ENCODE measurements at regions not wholly inside any gene's neighbourhood (a gene's known extent, or its start where the extent isn't known, plus 50 kb on each side); places are given as distances from the start of the nearest gene placed in this dataset.

GRCh38 chr2:35168351-35168750, 1187.2 kb upstream of the CRIM1 start:
- Mint-ChIP-seq H3K9me3 (no peaks in the 10 kb centered on the region), H3K27me3 (ENCODE audit: low read depth in 3 of 3) (no peaks in the 10 kb centered on the region), H3K27ac (no peak overlapping the region), H3K4me3 (no peak overlapping the region), H3K36me3 (no peaks in the 10 kb centered on the region), H3K4me1 (no peaks in the 10 kb centered on the region)
- no peaks in the 10 kb centered on the region for H3K36me3 ChIP-seq (replicated peaks in 1 of 2; ENCODE audit: control insufficient read depth in 1 of 2, insufficient read depth in 2 of 2, low read length in 2 of 2)
- intact Hi-C loops (cut with micrococcal nuclease), result no loop called here
- TF ChIP-seq CTCF (IDR thresholded peaks at IDR 0.05), result no peak
- H3K4me1 ChIP-seq (ENCODE audit: control insufficient read depth in 1 of 2, insufficient read depth in 2 of 2, low read length in 2 of 2), result no peaks in the 10 kb centered on the region
- no peaks in the 10 kb centered on the region for H3K27me3 ChIP-seq (ENCODE audit: control insufficient read depth in 2 of 2, insufficient read depth in 2 of 2, low read length in 2 of 2)
- no peak overlapping the region for H3K4me3 ChIP-seq (replicated peaks in 1 of 3; ENCODE audit: low read depth in 2 of 3, low read length in 3 of 3)
- no peak for DNase-seq
- no peak overlapping the region for H2AFZ ChIP-seq (ENCODE audit: insufficient read depth, low read depth, low read length, poor library complexity, severe bottlenecking)
- H3K27ac ChIP-seq (ENCODE audit: low read depth in 1 of 2, low read length in 2 of 2), result no peak overlapping the region
- H3K9me3 ChIP-seq (replicated peaks in 1 of 2; ENCODE audit: control insufficient read depth in 1 of 2, insufficient read depth in 1 of 2, low read length in 2 of 2), result no peaks in the 10 kb centered on the region
- no peak overlapping the region for H3K4me2 ChIP-seq (replicated peaks; ENCODE audit: extremely low read depth, low read length, poor library complexity, severe bottlenecking)
- no peak overlapping the region for H3K9ac ChIP-seq (ENCODE audit: insufficient read depth, low read length, poor library complexity, severe bottlenecking)
- H4K20me1 ChIP-seq (ENCODE audit: insufficient read depth, low read length), result no peaks in the 10 kb centered on the region
- H3K79me2 ChIP-seq (ENCODE audit: insufficient read depth, low read length), result no peaks in the 10 kb centered on the region

GRCh38 chr2:35163948-35164347, 1191.6 kb upstream of the CRIM1 start:
- Histone ChIP-seq H3K4me3 (replicated peaks in 1 of 3; ENCODE audit: low read depth in 2 of 3, low read length in 3 of 3) (no peak overlapping the region), H3K4me2 (replicated peaks; ENCODE audit: extremely low read depth, low read length, poor library complexity, severe bottlenecking) (no peak overlapping the region), H3K36me3 (replicated peaks in 1 of 2; ENCODE audit: control insufficient read depth in 1 of 2, insufficient read depth in 2 of 2, low read length in 2 of 2) (no peaks in the 10 kb centered on the region), H3K79me2 (ENCODE audit: insufficient read depth, low read length) (no peaks in the 10 kb centered on the region), H3K27me3 (ENCODE audit: control insufficient read depth in 2 of 2, insufficient read depth in 2 of 2, low read length in 2 of 2) (no peaks in the 10 kb centered on the region), H3K4me1 (ENCODE audit: control insufficient read depth in 1 of 2, insufficient read depth in 2 of 2, low read length in 2 of 2) (no peaks in the 10 kb centered on the region), H2AFZ (ENCODE audit: insufficient read depth, low read depth, low read length, poor library complexity, severe bottlenecking) (no peak overlapping the region), H3K27ac (ENCODE audit: low read depth in 1 of 2, low read length in 2 of 2) (no peak overlapping the region), H3K9ac (ENCODE audit: insufficient read depth, low read length, poor library complexity, severe bottlenecking) (no peak overlapping the region), H3K9me3 (replicated peaks in 1 of 2; ENCODE audit: control insufficient read depth in 1 of 2, insufficient read depth in 1 of 2, low read length in 2 of 2) (no peaks in the 10 kb centered on the region), H4K20me1 (ENCODE audit: insufficient read depth, low read length) (no peaks in the 10 kb centered on the region)
- intact Hi-C loops (cut with micrococcal nuclease), result no loop called here
- no peaks in the 10 kb centered on the region for H3K4me1 Mint-ChIP-seq
- no peaks in the 10 kb centered on the region for H3K36me3 Mint-ChIP-seq
- TF ChIP-seq CTCF (IDR thresholded peaks at IDR 0.05), result no peak
- H3K4me3 Mint-ChIP-seq, result no peak overlapping the region
- no peak for DNase-seq
- no peak overlapping the region for H3K27ac Mint-ChIP-seq
- WGBS (ENCODE audit: insufficient coverage), result no CpG with 5 or more reads among the region's 2 CpGs
- H3K9me3 Mint-ChIP-seq, result peaks cover 0 to 3% (median 0%) of the 10 kb centered on the region in 7 donors
- no peaks in the 10 kb centered on the region for H3K27me3 Mint-ChIP-seq (ENCODE audit: low read depth in 3 of 3)

Data from CD14-positive monocyte (primary cell).